ENCODE measurements at regions not wholly inside any gene's neighbourhood (a gene's known extent, or its start where the extent isn't known, plus 50 kb on each side); places are given as distances from the start of the nearest gene placed in this dataset.

DNA sequence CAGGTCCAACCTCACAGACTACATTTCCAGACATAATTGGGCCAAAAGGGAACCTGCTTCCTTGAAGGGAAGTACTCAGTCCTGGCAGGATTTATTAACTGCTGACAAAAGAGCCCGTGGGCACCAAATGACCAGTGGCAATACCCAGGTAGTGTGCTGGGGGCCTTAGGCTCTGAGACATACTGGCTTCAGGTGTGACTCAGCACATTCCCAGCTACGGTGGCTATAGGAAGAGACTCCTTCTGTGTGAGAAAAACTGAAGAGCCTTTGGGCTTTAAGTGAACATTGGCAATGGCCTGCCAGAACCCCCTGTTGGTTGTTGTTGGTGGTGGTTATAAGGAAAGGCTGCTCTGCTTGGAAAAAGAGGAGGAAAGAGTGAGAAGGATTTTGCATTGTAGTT is 401.8 kb downstream of the KCNJ3 start:
- DNase-seq, result no peak

DNA sequence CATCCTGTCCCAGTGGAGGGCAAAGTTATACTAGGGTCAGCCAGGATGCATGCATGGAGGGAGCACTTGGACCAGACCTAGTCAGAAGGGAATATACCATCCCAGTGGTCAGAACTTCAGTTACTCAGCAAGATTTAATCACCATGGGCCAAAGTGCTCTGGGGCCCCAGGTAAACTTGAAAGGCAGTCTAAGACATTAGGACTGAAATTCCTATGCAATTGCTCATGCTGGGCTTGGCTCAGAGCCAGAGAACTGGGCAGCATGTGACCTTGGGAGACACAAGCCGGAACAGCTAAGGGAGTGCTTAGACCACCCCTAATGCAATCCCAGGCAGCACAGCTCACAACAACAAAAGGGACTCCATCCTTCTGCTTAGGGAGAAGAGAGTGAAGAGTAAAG is 401.3 kb downstream of the KCNJ3 start:
- no peak for DNase-seq

DNA sequence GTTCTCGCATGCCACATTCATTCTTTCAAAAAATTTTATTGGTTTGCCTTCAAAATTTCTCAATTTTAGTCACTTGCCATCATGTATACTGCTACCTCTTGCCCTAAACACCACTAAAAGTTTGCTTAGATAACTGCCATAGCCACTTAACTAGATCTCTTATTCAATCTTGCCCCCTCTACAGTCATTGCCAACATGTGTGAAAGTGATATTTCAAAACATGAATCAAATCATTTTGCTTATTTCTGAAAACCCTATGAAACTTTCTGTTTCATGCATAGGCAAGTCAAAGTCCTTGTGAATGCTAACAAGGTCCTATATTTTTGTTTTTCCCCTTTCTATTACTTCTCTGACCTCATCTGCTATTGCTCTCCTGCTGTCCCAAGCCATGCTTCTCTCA is 397.1 kb downstream of the KCNJ3 start:
- DNase-seq, result no peak

- DNase-seq, result no peak
These were observed 381.9 kb downstream of the KCNJ3 start for GRCh38 chr2:155080373-155080772.

GRCh38 chr2:155070489-155070888 is 372.0 kb downstream of the KCNJ3 start:
- no peak for DNase-seq

- DNase-seq, result no peak
These were observed 364.4 kb downstream of the KCNJ3 start for GRCh38 chr2:155062922-155063258.

- no peak for DNase-seq
These were observed 363.9 kb downstream of the KCNJ3 start for GRCh38 chr2:155062250-155062921.

- no peak for DNase-seq
These were observed 362.4 kb downstream of the KCNJ3 start for GRCh38 chr2:155060896-155061295.

GRCh38 chr2:155054712-155055111 is 356.2 kb downstream of the KCNJ3 start:
- no peak for DNase-seq

DNA sequence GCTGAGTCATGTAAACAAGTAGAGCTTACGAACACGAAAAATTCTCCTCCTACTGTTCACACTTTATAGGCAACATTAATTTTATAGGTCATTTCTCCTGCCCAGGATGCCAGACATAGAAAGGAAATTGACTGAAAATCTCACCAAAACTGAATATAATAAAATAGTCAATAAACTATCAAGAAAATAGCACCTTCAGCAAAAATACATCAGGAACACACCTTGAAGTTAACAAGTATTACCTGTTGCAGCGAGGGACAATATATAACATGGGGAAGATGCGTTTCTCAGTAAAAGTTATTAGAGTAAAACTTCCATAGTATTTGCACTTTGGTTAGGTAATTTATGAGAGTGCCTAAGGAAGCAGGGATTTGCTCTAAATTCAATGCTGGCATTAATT is 344.6 kb downstream of the KCNJ3 start:
- no peak for DNase-seq

- DNase-seq, result no peak
These were observed 336.8 kb downstream of the KCNJ3 start for GRCh38 chr2:155035308-155035707.

DNA sequence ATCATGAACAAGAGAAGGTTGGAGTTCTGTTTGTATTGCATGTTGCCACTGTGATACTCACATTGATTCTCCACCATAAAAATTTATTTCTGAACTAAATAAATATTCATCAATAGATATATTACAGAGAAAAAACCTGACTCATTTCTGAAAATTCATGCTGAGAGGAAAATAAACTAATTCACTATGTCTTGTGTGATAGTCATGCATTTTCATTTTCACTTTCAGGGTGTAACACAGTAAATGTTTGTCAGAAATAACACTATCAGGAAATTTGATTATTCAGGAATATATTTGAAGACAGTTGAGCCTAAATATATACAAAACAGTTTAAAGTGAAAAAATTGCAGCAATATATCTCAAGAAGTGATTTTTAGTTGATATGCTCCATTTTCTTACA is 335.2 kb downstream of the KCNJ3 start:
- no peak for DNase-seq

GRCh38 chr2:155030296-155030695 is 331.8 kb downstream of the KCNJ3 start:
- no peak for DNase-seq

- DNase-seq, result no peak
These were observed 328.2 kb downstream of the KCNJ3 start for GRCh38 chr2:155026651-155027174.

- no peak for DNase-seq
These were observed 325.2 kb downstream of the KCNJ3 start for GRCh38 chr2:155023674-155024073.

DNA sequence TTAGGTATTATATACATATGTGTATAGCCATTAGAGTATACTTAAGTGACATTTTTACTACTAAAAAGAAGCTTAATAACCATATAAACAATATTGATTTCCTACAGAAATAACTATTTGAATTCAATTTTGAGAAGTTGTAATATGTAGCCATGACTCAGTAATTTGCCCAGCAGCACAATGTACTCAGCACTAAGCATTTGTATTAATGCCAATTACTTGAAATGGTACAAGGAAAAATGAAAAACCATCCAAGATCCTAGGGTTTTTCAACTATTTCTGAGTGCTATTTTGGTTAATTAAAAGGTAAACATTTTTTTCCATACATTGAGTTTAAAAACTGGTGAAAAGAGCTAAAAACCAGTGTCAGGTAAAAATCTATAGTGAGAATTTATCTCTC is 324.0 kb downstream of the KCNJ3 start:
- no peak for DNase-seq

GRCh38 chr2:155021618-155022017 is 323.1 kb downstream of the KCNJ3 start:
- no peak for DNase-seq

- no peak for DNase-seq
These were observed 321.8 kb downstream of the KCNJ3 start for GRCh38 chr2:155020246-155020645.

DNA sequence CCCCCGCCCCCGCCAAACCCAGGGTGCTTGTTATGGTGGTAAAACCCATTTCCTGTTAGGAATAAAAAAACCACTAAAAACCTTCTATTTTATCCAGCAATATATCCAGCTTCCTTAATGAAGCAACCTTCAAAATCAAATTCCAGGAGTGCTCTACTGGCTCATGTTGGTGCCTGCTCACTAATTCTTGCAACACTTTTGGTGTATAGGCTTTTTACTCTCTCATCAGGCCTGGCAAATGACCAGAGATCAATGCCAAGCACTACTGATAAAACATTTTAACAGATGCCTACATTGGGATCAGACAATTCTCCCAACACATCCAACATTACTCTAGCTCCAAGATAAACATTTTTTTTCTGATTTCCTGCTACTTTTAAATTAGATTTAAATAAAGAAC is 312.4 kb downstream of the KCNJ3 start:
- no peak for DNase-seq

GRCh38 chr2:154995361-154995760 is 296.9 kb downstream of the KCNJ3 start:
- no peak for DNase-seq

- no peak for DNase-seq
These were observed 294.3 kb downstream of the KCNJ3 start for GRCh38 chr2:154992826-154993225.

GRCh38 chr2:154978710-154979109 is 280.2 kb downstream of the KCNJ3 start:
- no peak for DNase-seq

DNA sequence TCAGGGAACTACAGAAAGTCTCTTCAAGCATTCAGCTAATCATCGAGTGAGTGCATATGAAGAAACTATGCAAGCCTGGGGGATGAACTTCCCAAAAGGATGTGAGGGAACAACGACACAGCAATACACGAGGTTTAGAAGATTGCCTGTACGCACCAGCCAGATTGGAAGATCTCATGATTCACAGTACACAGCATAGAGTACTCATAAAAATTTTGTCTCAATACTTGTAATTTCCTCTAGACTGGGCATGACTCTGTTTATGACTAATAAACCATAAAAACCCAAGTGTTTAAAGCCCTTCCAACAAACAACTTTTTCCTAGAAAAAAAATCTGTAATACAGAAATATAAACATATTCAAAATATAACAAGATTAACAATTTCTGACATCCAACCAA is 279.7 kb downstream of the KCNJ3 start:
- no peak for DNase-seq

- no peak for DNase-seq
These were observed 275.5 kb downstream of the KCNJ3 start for GRCh38 chr2:154974041-154974440.

- no peak for DNase-seq
These were observed 265.0 kb downstream of the KCNJ3 start for GRCh38 chr2:154963511-154963910.
